ENCODE measurements at regions not wholly inside any gene's neighbourhood (a gene's known extent, or its start where the extent isn't known, plus 50 kb on each side); places are given as distances from the start of the nearest gene placed in this dataset.

GRCh38 chr3:54066253-54066652 is 56.1 kb upstream of the CACNA2D3 start:
- TF ChIP-seq CBX3 (IDR thresholded peaks at IDR 0.05; ENCODE audit: low read depth) (no peak), EZH2 (IDR thresholded peaks at IDR 0.05) (no peak), POLR2A (IDR thresholded peaks at IDR 0.05; ENCODE audit: borderline replicate concordance, extremely low read depth, insufficient read depth, insufficient read length) (no peak), RAD21 (IDR thresholded peaks at IDR 0.05; ENCODE audit: low read depth) (no peak), SP1 (IDR thresholded peaks at IDR 0.05; ENCODE audit: low read depth) (no peak), CTCF (IDR thresholded peaks at IDR 0.05 in 2 of 3, conservative IDR thresholded peaks at IDR 0.05 in 1 of 3; ENCODE audit: borderline replicate concordance in 1 of 3, insufficient read depth in 1 of 3, low read depth in 2 of 3, low read length in 2 of 3) (no peak), JUND (IDR thresholded peaks at IDR 0.05) (no peak)
